ENCODE measurements at regions not wholly inside any gene's neighbourhood (a gene's known extent, or its start where the extent isn't known, plus 50 kb on each side); places are given as distances from the start of the nearest gene placed in this dataset.

DNA sequence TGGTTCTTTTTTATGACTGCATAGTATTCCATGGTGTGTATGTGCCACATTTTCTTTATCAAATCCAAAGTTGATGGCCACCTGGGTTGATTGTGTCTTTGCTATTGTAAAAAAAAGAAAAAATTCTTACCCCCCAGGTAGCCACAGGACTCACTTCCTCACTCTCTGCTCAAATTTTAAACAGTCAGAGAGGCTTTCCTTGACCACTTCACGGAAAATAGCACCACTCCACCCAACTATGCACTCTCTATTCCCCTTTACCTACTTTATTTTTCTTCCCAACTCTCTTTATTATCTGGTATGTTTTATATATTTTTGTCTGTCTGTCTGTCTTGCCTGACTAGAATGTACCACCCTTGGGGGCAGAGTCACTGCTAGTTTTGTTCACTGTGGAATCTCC is 205.3 kb downstream of the BTG1 start:
- TF ChIP-seq GATA2 (IDR thresholded peaks at IDR 0.05; ENCODE audit: low read depth, low read length) (no peak), GATA3 (IDR thresholded peaks at IDR 0.05; ENCODE audit: low read depth, low read length) (no peak)

DNA sequence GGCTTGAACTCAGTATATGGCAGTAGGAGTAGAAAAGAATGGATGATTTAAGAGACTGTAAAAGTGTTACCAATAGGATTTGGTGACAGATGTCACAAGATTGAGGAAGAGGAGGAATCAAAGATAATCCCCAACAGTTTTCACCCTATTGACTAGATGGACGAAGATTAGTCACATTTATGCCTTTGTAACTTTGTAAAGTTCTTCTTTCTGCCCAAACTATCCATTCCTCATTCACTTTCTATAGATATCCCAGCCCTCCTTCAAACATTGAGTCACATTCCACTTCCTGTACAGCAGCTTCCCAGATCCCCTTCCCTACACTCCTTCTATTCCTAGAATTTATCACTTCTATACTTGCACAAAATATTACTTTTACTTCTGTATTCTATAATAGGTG is 207.9 kb downstream of the BTG1 start:
- TF ChIP-seq GATA3 (IDR thresholded peaks at IDR 0.05; ENCODE audit: low read depth, low read length) (no peak), GATA2 (IDR thresholded peaks at IDR 0.05; ENCODE audit: low read depth, low read length) (no peak)

DNA sequence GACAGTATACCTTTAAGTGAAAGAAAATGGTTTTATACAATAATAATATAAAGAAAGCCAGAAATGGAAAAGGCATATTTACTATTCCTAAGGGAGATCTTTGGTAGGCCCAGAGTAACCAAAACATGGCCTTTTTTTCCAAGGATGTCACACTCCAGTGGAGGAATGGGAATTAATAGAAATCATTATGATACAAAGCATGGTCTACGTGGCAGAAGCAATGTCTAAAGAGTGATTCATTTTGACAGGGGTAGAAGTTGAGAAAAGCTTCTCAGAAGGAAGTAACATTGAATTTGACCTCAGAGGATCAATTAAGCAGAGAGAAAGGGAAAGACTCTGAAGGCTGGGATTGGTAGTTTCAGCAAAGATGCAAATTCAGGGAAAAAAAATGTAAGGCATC is 208.6 kb downstream of the BTG1 start:
- TF ChIP-seq GATA2 (IDR thresholded peaks at IDR 0.05; ENCODE audit: low read depth, low read length), result no peak
- TF ChIP-seq GATA3 (IDR thresholded peaks at IDR 0.05; ENCODE audit: low read depth, low read length), result no peak

DNA sequence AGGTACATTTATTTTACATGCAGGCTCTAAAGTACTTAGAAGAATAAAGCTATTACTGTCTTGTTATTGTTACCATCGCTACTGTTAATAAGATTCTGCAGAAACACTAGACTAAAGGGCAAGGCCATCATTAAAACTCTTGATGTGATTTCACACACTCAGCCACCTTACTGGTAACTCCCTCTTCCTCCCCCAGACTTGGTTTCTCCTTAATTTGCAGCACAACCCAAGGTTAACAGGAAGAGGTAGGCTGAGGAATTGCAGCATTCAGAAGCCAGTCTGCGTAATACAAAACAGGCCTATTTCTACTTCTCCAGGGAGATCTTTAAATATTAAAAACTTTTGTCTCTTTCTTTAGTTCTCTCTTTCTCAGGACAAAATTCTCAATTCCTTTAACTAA is 210.3 kb downstream of the BTG1 start:
- TF ChIP-seq GATA3 (IDR thresholded peaks at IDR 0.05; ENCODE audit: low read depth, low read length) (no peak), GATA2 (IDR thresholded peaks at IDR 0.05; ENCODE audit: low read depth, low read length) (no peak)

DNA sequence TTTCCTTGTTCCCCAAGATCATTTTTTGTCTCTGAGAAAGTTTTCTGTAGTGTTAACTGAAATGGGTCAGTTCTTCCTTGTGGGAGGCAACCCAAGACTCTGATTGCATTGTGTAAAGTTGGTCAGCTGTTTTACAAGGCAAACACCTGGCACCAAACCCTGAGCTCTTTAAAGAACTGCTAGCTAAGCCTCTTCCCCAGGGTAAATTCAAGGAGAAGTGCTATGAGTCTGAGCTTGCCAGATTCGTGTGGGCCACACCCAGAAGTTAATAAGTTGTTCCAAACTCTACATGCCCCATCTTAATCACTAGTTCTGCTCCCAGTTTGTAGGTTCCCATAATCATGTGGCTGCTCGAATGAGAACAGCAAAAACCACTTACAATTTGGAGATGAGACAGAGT is 214.5 kb downstream of the BTG1 start:
- TF ChIP-seq GATA2 (IDR thresholded peaks at IDR 0.05; ENCODE audit: low read depth, low read length) (no peak), GATA3 (IDR thresholded peaks at IDR 0.05; ENCODE audit: low read depth, low read length) (no peak)

DNA sequence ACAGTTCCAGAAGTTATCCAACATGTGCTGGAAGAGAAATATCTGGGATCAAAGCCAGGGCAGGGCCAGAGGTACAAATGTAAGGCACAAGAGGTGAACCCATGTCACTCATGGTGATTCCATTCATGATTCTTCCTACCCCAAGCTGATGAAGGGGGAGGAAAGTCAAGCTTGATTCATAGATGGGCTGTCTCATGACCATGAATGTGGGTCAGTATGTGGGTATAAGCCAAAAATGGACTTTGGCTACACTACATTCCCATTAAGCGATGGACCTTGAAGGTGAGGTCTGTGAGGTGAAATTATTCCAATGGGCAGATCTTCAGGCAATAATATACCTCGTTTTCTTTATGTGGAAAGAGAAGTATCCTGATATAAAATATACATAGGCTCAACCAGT is 217.1 kb downstream of the BTG1 start:
- TF ChIP-seq GATA3 (IDR thresholded peaks at IDR 0.05; ENCODE audit: low read depth, low read length) (no peak), GATA2 (IDR thresholded peaks at IDR 0.05; ENCODE audit: low read depth, low read length) (no peak)

DNA sequence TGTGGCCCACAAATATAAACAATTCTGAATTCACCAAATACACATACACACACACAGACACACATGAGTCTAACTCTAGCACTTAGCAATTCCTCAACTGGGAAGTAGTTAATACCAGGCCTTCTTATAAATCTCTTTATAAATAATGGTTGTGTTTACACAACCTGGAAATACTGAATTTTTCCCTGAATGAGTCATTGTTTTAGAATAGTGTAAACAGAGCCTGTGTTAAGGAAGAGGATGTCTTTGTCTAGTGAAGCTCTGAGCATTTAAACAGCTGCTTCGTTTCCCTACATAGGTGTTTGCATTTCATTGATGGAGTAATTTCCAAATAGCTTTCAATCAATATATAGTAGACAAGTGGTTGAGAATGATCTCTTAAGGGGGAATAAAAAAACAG is 218.8 kb downstream of the BTG1 start:
- TF ChIP-seq GATA2 (IDR thresholded peaks at IDR 0.05; ENCODE audit: low read depth, low read length) (no peak), GATA3 (IDR thresholded peaks at IDR 0.05; ENCODE audit: low read depth, low read length) (no peak)

DNA sequence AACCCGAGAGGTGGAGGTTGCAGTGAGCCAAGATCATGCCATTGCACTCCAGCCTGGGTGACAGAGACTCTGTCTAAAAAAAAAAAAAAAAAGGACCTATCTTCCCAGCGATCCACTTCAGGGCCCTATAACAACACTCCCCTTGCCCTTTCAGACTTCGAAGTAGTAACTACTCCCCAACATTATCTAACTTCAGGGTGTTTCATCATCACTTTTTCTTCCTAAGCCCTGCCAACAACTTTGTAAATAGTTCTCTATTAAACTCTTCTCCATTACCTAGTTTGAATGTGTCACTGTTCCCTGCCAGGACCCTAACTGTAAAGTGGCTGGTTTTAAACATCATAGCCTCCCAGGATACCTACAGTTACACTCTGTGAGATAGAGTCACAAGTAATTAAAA is 220.8 kb downstream of the BTG1 start:
- TF ChIP-seq GATA3 (IDR thresholded peaks at IDR 0.05; ENCODE audit: low read depth, low read length) (no peak), GATA2 (IDR thresholded peaks at IDR 0.05; ENCODE audit: low read depth, low read length) (no peak)

DNA sequence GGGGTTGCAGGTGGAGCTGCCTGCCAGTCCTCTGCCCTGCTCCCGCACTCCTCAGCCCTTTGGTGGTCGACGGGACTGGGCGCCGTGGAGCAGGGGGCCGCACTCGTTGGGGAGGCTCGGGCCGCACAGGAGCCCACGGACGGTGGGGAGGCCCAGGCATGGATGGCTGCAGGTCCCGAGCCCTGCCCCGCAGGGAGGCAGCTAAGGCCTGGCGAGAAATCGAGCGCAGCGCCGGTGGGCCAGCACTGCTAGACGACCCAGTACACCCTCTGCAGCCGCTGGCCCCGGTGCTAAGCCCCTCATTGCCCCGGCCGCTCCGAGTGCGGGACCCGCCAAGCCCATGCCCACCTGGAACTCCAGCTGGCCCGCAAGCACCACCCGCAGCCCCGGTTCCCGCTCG is 221.8 kb downstream of the BTG1 start:
- TF ChIP-seq GATA3 (IDR thresholded peaks at IDR 0.05; ENCODE audit: low read depth, low read length) (no peak), GATA2 (IDR thresholded peaks at IDR 0.05; ENCODE audit: low read depth, low read length) (no peak)

DNA sequence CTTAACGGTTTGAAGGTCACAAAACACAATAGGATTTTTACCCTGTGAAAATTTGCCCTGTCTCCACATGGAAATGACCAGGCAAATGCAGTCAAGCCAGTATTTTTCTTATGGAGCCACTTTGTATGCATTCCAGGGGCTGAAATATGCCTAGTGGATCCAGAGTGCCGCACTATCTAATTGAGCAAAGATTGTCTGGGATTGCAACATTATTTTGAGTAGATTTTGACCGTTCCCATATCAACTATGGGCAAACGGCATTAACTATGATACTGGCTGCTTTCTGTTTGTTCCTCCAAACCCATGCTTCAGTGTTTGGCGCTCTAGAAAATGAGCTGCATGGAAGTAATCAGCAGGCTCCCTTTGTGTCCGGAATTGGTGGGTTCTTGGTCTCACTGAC is 223.0 kb downstream of the BTG1 start:
- TF ChIP-seq GATA3 (IDR thresholded peaks at IDR 0.05; ENCODE audit: low read depth, low read length), result no peak

DNA sequence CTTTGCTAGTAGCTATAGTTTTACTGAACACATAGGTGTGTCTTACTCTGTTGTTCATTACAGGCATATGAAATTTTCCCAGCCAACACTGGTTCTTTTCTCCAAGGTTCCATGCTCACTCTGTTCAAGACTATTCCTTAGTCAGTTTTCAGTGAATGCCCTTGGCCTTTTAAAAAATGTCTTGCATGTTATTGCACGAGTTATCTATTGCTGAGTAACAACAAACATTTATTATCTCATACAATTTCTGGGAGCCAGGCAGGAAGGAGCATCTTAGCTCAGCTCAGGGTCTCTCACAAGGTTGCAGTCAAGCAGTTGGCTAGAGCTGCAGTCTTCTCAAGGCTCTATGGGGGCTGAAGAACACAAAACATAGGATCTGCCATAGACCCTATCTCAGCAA is 223.5 kb downstream of the BTG1 start:
- TF ChIP-seq GATA2 (IDR thresholded peaks at IDR 0.05; ENCODE audit: low read depth, low read length), result no peak
- TF ChIP-seq GATA3 (IDR thresholded peaks at IDR 0.05; ENCODE audit: low read depth, low read length), result no peak

DNA sequence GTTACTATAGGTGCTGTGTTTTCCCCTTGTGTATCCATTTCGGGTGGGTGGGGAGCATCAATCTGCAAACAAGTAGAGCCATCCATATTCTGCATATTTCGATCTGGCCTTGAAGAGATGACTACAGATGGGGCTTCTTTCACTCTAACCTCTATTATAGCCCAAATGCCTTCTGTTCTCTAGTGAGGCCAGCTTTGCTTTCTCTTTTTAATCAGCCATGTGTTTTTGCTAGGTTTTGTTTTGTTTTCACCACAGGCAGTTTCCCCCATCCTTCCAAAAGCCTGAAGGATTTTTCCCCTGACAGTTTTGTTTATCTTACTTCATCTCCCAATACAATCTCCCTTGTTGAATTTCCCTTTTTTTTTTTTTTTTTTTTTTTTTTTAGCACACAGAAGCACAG is 224.1 kb downstream of the BTG1 start:
- TF ChIP-seq GATA3 (IDR thresholded peaks at IDR 0.05; ENCODE audit: low read depth, low read length) (no peak), GATA2 (IDR thresholded peaks at IDR 0.05; ENCODE audit: low read depth, low read length) (no peak)

DNA sequence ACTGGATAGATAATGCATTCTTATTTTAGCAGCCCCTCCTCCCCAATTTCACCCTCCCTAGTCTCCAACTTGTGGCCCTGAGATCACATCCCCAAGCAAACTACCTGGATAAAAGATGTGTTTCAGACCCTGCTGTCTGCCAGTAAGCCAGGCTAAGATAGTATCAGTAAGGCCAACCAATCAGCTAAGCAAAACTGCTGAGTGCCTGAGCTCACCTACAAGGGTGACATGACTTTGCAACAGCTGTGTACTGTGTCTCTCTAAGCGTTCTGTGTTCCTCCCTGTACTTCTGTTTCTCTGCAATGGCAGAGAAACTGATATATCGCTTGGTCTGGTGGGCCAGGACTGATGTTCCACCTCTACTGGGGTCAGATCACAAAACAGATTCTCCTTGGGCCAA is 224.9 kb downstream of the BTG1 start:
- no peak for TF ChIP-seq GATA3 (IDR thresholded peaks at IDR 0.05; ENCODE audit: low read depth, low read length)
- TF ChIP-seq GATA2 (IDR thresholded peaks at IDR 0.05; ENCODE audit: low read depth, low read length), result no peak

DNA sequence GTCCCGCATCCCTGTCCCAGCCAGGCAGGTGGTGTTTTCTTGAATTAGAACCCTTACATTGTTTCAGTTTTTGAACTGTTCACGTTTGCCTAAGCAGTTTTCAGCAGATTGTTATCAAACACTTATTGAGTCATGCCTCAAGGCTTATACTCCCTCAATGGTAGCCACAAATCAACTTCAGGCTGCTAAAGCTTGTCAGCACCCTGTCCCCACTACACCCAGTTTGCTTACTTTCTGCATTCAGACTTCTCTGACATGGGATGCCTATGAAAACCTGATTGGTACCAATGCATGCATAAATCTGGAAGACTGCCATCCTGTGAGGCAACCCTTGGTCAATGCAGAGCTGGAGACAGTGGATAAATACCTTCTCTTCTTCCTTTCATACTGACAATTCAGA is 225.4 kb downstream of the BTG1 start:
- TF ChIP-seq GATA2 (IDR thresholded peaks at IDR 0.05; ENCODE audit: low read depth, low read length), result no peak
- no peak for TF ChIP-seq GATA3 (IDR thresholded peaks at IDR 0.05; ENCODE audit: low read depth, low read length)

DNA sequence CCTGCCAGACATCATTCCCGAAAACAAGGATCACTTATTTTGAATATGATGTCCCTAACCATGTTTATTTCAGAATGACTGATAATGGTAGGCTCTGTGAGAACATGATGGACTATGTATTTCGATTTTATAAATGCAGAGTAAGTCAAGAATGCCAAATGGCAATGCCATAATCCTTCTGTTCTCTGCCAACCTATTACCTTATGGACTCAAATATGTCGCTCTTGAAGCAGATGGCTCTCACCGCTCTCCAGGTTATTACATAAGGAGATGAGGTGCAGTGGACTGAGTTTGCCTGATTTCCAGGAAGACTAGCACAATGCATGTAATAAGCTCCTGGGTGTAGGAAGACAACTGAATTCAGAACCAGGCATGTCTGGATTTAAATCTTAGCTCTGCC is 227.2 kb downstream of the BTG1 start:
- TF ChIP-seq GATA2 (IDR thresholded peaks at IDR 0.05; ENCODE audit: low read depth, low read length) (no peak), GATA3 (IDR thresholded peaks at IDR 0.05; ENCODE audit: low read depth, low read length) (no peak)

DNA sequence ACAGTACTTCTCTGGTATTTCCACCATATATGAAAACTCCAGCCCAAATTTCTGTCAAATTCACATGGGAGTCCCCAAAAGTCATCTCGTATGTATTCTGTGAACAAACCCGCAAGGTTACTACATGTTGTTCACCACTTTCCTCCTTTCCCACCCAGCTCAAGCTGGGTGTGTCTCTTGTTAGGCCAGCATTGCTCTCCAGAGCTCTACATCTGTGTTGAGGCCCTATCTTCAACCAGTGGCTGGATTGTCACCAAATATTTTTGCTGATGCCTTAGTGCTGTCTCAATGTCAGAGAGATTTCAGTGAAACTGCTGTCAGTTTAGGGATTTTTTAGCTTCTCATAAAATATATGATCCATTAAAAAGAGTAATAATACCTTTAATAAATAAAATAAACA is 230.9 kb downstream of the BTG1 start:
- TF ChIP-seq GATA2 (IDR thresholded peaks at IDR 0.05; ENCODE audit: low read depth, low read length), result no peak
- no peak for TF ChIP-seq GATA3 (IDR thresholded peaks at IDR 0.05; ENCODE audit: low read depth, low read length)
